ENCODE measurements at regions not wholly inside any gene's neighbourhood (a gene's known extent, or its start where the extent isn't known, plus 50 kb on each side); places are given as distances from the start of the nearest gene placed in this dataset.

DNA sequence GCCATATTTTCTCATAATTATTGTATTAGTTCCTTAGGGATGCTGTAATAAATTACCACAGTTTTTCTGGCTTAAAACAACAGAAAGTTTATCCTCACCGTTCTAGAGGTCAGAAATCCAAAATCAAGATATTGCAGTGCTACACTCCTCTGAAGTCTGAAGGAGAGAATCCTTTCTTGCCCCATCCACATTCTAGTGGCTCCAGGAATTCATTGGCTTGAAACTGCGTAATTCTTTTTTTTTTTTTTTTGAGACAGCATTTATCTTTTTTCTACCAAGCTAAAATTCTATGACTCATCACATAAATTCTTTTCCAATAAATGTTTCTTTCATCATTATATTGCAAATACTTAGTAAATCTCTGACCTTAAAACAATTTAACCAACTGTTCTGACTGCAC, 451.0 kb upstream of the RGS18 start:
- TF ChIP-seq, protein P1, sequence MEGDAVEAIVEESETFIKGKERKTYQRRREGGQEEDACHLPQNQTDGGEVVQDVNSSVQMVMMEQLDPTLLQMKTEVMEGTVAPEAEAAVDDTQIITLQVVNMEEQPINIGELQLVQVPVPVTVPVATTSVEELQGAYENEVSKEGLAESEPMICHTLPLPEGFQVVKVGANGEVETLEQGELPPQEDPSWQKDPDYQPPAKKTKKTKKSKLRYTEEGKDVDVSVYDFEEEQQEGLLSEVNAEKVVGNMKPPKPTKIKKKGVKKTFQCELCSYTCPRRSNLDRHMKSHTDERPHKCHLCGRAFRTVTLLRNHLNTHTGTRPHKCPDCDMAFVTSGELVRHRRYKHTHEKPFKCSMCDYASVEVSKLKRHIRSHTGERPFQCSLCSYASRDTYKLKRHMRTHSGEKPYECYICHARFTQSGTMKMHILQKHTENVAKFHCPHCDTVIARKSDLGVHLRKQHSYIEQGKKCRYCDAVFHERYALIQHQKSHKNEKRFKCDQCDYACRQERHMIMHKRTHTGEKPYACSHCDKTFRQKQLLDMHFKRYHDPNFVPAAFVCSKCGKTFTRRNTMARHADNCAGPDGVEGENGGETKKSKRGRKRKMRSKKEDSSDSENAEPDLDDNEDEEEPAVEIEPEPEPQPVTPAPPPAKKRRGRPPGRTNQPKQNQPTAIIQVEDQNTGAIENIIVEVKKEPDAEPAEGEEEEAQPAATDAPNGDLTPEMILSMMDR (IDR thresholded peaks at IDR 0.05; ENCODE audit: insufficient read depth, low read depth, low read length), result no peak
- TF ChIP-seq EZH2 (IDR thresholded peaks at IDR 0.05; ENCODE audit: insufficient read depth, low read length), result no peak
